Urinary bladder (tissue), 3 donors: ENCODE measurements at regions not wholly inside any gene's neighbourhood (a gene's known extent, or its start where the extent isn't known, plus 50 kb on each side); places are given as distances from the start of the nearest gene placed in this dataset.
"Not testable (repeated sequence)": the region's sequence is repeated elsewhere in the genome, so short reads cannot be mapped to it uniquely, and the experiment has no call there.

Experiments
- DNase-seq: peaks from one replicate; pipeline ENCODE4 v3.0.0-alpha.2; 2015; ENCODE audit errors: extremely low spot score
- H3K27ac ChIP-seq: one replicate; pipeline ENCODE4 v1.5.1; 2013; ENCODE audit warnings: low read depth, mild to moderate bottlenecking, moderate library complexity
- H3K36me3 ChIP-seq: one replicate; pipeline ENCODE4 v1.6.1; 2013; ENCODE audit warnings: mild to moderate bottlenecking, moderate library complexity; ENCODE audit not compliant: insufficient read depth
- H3K4me1 ChIP-seq: one replicate; pipeline ENCODE4 v1.6.1; 2013; ENCODE audit warnings: mild to moderate bottlenecking, moderate library complexity; ENCODE audit not compliant: insufficient read depth
- H3K4me3 ChIP-seq: one replicate; pipeline ENCODE4 v1.5.1; 2013; ENCODE audit warnings: low read depth, low read length
- WGBS: extraction: QIAGEN DNeasy Blood & Tissue Kit; methylation state at CpG from one replicate; pipeline ENCODE4 v1.1.7; 2013; 5-methylcytosine and 5-hydroxymethylcytosine counted together
- donor health status: healthy with polysubstance abuse.
- donor health status: healthy.

DNA sequence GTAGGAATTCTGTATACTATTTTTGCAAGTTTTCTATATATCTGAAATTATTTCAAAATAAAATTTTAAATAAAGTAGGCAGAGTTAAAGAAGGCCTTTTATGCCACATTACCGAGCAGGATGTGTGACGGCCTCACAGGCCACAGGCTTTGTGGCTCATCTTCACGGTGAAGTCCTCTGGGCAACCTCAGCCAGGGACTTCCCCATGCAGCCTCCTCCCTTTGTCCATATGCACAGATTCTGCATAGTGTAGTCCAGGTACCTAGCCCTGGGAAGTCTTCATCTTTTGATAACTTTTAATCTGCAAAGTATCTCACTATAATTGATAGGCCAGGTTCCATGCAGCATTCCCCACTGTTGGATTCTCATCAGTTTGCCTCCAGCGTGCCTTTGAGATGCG is 62.8 kb downstream of the ARHGAP11B start:
- H3K4me1 ChIP-seq, H3K27ac ChIP-seq, DNase-seq, H3K36me3 ChIP-seq, H3K4me3 ChIP-seq: not testable (repeated sequence)
- 98% methylated on average over 5 of the region's 5 CpGs for WGBS

DNA sequence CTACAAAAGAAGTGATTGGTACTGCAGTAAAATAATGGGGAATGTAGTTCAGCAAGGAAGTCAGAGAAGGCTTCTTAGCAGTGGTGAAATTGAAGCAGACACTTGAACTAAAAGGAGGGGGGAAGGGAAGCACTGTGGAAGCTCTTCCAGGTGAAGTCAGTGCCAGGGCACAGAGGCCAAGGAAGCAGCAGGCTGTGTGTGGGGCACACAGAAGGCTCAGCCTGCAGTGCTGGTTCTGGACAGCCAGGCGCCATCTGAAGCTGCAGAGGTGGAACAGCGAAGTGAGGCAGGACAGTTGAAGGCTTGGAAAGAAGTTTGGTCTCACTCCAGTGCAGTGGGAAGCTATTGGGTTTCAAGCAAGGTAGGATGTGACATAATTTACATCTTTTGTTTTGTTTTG is 64.2 kb downstream of the ARHGAP11B start:
- 92% methylated on average over 2 of the region's 2 CpGs for WGBS
- not testable (repeated sequence) for H3K4me3 ChIP-seq, DNase-seq, H3K4me1 ChIP-seq, H3K36me3 ChIP-seq, H3K27ac ChIP-seq

DNA sequence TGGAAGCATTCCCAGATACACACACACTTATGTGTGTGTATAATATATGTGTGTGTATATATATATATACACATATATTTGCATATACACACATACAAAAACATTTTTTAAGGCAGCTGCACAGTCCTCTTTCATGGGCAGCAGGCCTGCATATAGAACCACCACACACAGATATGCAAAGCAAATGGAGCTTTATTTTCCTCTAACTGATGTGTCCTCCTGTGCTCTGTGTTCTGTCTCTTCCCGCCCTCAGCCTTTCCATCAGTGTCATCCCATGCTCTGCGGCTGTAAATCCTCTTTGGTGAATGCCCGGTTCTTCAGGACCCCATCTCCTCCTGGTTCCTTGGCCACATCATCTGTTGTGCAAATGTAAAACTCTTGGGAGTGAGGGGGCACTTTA is 69.9 kb downstream of the ARHGAP11B start:
- DNase-seq, H3K4me3 ChIP-seq, H3K36me3 ChIP-seq, H3K27ac ChIP-seq, H3K4me1 ChIP-seq: not testable (repeated sequence)
- WGBS = no CpG with 5 or more reads among the region's 3 CpGs

DNA sequence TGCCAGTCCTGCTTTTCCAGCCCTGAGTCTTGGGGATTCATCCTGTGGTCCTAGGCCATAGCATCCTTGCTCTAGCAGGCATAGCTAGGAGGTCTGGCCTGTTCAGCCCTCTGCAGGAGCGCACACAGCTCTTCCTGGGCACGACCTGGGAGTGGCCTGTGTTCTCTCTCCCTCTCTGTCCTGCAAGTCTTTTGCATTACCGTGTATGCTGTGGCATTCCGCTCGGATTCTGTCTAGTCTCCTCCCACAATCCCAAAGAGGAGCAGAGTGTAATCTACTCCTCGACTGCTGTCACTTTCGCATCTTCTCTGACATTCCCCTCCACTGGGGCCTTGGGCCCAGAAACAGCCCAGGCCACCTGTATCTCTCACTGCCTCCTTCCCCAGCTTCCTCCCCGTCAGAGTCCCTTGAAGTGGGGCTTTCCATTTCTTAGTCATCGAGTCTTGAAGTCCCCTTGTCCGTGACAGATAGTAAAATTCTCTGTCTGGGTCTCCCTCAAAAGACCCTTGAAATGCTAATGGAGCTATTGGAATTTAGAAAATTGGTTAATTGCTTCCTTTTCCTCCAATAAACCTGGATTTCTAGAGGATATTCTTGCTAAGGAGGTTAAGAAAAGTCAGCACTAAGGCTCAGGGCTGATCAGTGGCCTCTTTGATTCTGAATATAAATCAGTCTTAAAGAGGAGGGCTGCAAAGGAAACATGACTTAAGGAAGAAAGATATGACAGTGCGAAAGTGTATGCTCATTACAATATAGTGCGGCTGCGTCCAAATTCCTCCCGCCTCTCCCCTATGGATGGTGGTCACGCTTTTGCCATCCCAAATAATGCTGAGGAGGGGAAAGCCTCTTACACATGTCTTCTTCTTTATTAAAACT is 70.7 kb downstream of the ARHGAP11B start:
- H3K36me3 ChIP-seq, H3K27ac ChIP-seq, DNase-seq, H3K4me1 ChIP-seq, H3K4me3 ChIP-seq: not testable (repeated sequence)
- WGBS = 72% methylated on average over 7 of the region's 15 CpGs

DNA sequence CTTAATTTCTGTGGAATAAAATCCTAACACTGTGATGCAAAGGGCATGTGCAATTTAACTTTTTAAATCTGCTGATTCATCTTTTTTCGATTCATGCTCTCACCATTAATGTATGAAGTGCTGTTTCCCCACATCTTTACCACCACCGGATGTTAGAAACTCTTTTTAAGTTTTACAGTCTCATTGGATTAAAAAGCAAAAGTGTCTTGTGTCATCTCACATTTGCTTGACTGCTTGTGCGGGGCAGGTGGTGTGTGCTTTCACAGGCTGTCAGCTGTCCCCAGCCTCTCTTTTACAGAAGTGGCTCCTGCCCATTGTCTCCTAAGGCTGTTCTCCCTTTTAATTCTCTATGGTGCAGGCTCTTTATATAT is 71.4 kb downstream of the ARHGAP11B start:
- WGBS = 84% methylated on average over 3 of the region's 3 CpGs
- not testable (repeated sequence) for H3K4me1 ChIP-seq, DNase-seq, H3K36me3 ChIP-seq, H3K4me3 ChIP-seq, H3K27ac ChIP-seq

DNA sequence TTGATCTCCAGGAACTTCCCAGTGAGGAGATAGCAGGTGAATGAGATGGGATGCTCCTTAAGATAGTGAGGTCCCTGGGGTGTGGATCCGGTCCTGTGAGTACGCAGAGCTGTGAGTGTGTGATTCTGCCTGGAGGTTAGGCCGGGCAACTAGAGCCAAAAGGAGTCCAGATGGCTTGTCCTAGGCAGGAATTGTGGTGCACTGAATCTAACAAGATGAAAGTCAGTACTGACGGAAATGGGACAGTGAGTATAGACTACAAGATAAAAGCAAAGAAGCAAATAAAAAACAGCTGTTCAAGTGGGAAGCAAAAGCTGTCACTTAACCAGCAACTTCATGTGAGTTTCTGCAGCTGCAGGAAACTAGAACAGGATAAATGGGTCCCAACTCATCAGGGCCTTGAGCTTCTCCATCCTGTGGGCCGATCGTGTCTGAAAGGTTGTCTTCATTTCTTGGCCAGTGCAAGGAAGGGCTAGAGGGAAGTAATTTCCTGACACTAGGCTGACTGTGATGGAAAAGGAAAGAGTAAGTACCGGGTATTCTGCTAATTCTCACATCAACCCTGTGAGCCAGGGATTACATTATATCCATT is 74.2 kb downstream of the ARHGAP11B start:
- no CpG with 5 or more reads among the region's 7 CpGs for WGBS

DNA sequence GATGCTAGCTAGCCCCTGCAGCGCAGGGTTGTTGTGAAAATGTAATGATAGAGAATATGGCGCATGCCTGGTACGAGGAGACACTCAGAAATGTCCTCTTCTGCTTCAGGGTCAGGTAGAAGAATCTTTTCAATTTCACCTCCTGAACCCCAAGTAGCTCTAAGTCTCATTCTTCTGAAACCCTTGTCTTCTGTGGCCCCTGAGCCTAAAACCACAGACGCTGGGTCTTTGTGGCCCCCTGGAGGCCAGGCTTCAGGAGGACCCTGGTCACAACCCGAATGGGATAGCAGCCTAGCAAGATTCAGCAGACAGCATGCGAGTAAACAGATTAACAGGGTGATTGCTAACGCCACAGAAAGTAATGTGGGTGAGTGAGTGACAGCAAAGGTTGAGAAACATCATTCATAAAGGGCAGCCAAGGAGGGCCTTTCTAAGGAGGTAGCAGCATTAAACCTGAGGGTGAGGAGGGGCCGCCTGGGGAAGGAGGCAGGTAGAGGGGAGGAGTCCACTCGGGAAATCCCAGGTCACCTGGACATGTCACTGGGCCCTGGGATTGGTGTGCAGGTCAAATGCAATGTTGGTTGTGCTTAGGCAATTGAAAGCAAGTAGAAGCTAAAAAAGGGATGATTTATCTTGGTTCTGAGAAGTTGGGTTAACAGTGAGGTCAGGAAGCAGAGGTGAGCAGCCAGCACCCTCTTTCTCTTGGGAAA is 82.2 kb downstream of the ARHGAP11B start:
- WGBS = 86% methylated on average over 8 of the region's 9 CpGs
- not testable (repeated sequence) for DNase-seq, H3K4me1 ChIP-seq, H3K4me3 ChIP-seq, H3K27ac ChIP-seq, H3K36me3 ChIP-seq

More for the DNA sequence above, 74.2 kb downstream of the ARHGAP11B start:
- H3K27ac ChIP-seq, H3K36me3 ChIP-seq, H3K4me1 ChIP-seq, H3K4me3 ChIP-seq, DNase-seq: not testable (repeated sequence)

DNA sequence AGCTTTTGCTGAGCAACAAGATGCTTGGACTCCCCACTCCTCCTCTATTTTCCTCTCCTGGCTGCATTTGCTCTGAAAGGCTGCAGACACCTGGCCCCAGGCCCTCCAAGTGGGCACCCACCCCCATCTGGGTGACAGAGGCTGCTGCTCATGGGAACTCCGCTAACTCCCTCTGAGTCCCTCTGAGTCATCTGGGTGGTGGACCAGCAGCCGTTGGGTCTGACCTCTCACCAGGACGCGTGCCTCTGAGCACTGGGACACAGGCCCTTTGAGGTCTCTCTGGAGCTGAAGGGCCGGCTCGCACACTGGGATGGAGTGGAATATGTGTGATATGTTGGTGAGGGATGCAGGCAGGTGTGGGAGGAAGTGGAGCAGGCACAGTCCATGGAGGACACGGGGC is 82.9 kb downstream of the ARHGAP11B start:
- not testable (repeated sequence) for DNase-seq, H3K36me3 ChIP-seq, H3K4me1 ChIP-seq, H3K4me3 ChIP-seq, H3K27ac ChIP-seq
- WGBS = 86% methylated on average over 4 of the region's 7 CpGs

DNA sequence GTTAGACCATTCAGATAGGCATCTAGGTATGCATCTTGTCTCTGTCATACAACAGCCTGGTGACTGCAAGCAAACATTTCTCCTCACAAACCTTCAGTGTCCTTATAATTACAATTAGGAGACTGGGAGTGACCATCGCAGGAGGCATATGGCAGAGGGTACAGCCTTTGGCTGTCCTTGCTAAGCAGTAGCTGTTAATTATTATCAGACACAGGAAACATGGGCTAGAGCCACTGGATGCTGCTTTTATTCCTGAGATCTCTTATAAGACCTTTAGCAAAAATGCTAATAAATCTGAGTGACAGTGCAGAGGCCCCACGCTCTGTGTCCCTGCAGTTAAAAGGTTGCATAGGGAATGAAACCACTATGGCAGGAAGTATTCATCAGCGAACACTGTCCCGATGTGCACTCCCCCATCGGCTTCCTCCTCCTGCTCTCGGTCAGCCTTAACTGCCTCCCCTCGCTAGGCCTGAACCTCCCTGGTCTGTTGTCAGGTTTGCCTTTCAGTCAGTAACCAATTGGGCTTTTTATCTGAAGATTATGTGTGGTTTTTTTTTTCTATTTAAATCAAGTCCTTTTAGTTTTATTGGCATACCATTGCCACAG is 92.2 kb downstream of the ARHGAP11B start:
- WGBS = 79% methylated on average over 4 of the region's 7 CpGs
- not testable (repeated sequence) for H3K36me3 ChIP-seq, H3K4me3 ChIP-seq, H3K27ac ChIP-seq, DNase-seq, H3K4me1 ChIP-seq

DNA sequence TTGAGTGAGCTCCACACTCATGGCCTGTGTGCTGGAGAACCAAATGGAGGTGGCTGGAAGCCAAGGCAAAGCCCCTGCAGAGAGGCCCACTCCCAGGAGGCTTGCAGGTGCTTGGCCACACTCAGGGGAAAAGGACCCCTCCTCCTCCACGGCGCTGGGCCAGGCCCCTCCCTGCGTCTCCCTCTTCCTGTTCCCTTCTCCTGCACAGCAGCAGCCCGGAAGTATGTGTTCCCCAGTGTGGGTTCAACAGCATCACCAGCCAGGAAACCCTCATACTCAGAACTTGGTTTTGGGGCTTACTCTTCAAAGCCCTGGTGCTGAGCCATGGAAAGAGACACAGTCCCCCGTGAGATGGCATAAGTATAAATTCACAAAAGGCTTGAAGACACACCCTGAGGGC is 93.4 kb downstream of the ARHGAP11B start:
- WGBS = 88% methylated on average over 5 of the region's 5 CpGs
- not testable (repeated sequence) for DNase-seq

DNA sequence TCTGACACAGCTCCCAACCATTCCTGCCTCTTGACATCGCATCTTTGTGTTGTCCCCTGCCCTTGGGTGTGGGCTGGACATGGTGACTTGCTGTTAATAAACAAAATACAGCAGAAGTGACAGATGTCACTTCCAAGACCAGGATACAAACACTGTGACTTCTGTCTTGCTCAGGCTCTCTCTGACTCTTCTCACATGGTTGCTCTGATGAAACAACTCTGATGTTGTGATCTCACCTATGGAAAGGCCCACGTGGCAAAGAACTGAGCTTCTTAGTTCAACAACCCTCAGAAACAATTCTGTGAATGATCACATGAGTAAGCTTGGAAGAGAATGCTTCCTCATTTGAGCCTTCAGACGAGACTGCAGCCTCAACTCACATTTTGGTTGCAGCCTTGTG is 94.9 kb downstream of the ARHGAP11B start:
- H3K27ac ChIP-seq, DNase-seq, H3K4me1 ChIP-seq, H3K36me3 ChIP-seq, H3K4me3 ChIP-seq: not testable (repeated sequence)
- WGBS = 91% methylated on average over 3 of the region's 3 CpGs

More for the DNA sequence above, 93.4 kb downstream of the ARHGAP11B start:
- not testable (repeated sequence) for H3K36me3 ChIP-seq, H3K27ac ChIP-seq, H3K4me3 ChIP-seq, H3K4me1 ChIP-seq

DNA sequence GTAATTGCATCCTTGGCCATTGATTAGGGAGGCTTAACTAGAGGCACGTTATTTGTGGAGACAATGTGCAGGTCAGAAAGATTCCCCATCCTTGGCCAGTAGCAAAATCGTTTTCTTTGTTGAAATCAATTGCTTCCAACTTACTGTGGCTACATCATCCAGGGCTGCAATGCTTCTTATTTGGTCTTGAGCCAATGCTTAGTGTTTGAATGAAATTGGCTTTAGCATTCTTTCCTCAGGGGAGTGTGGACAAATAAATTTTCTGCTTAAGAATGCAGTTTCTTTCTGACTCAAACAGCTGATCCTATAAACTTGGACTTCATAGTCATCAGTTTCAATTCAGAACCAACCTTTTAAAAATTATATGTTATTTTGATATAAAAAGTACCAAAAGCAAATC is 95.6 kb downstream of the ARHGAP11B start:
- 50% methylated on average over 1 of the region's 2 CpGs for WGBS
- H3K4me1 ChIP-seq, DNase-seq, H3K4me3 ChIP-seq, H3K27ac ChIP-seq, H3K36me3 ChIP-seq: not testable (repeated sequence)

DNA sequence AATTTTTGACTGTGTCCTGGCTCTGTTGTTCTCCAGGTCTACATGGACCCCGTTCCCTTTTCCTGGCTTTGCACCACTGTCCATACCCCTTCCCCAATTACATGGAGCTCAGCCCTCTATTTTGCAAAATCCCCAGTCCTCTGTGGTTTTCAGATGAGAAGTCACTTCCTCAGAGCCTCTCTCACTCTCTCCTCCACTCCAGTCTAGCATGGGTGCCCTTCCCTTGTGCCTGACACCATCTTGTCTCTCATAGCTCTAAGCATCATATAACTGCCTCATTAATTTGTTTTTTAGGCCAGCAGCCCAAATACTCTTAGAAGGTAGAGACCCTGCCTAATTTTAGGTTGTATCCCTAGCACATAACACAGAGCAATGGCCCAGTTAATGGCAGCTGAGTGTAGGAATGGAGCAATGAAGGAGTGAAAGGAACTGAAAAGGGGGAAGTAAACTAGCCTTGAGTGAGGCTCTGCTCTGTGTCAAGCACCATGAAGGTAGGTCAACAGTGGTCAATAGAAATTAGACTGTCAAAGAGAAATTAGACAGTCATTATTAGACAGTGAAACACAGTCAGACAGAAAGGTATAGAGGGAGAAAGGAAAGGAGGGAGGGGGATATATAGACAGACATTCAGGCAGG is 97.7 kb downstream of the ARHGAP11B start:
- H3K36me3 ChIP-seq, H3K27ac ChIP-seq, DNase-seq, H3K4me3 ChIP-seq, H3K4me1 ChIP-seq: not testable (repeated sequence)
- WGBS = 97% methylated on average over 1 of the region's 1 CpG
